ENCODE measurements at regions not wholly inside any gene's neighbourhood (a gene's known extent, or its start where the extent isn't known, plus 50 kb on each side); places are given as distances from the start of the nearest gene placed in this dataset.

- Histone ChIP-seq H3K56ac (ENCODE audit: insufficient read length, low read depth, low read length) (no peak overlapping the region), H3K14ac (ENCODE audit: insufficient read depth, low read length) (no peak overlapping the region), H3K9ac (ENCODE audit: extremely low read depth, insufficient read length, low read length) (no peak overlapping the region), H3K27me3 (ENCODE audit: insufficient read depth, low read length) (no peaks in the 10 kb centered on the region), H2AK5ac (ENCODE audit: insufficient read length, low read length) (no peak overlapping the region), H3K79me2 (ENCODE audit: insufficient read depth, low read length) (peaks cover 21% of the 10 kb centered on the region; the same call in 1 of the 2 replicates), H3K23me2 (ENCODE audit: insufficient read length, low read depth, low read length, poor library complexity, severe bottlenecking) (peaks cover 9% of the 10 kb centered on the region), H3K9me3 (ENCODE audit: control insufficient read depth, low read depth, low read length) (no peaks in the 10 kb centered on the region), H4K91ac (ENCODE audit: insufficient read length, low read depth, low read length) (no peak overlapping the region), H2BK12ac (ENCODE audit: insufficient read length, low read depth, low read length) (no peak overlapping the region), H2BK15ac (ENCODE audit: low read depth, low read length) (no peak overlapping the region), H3K23ac (ENCODE audit: insufficient read length, low read depth, low read length) (no peak overlapping the region), H3K18ac (ENCODE audit: insufficient read length, low read depth, low read length) (no peak overlapping the region), H3K4me2 (ENCODE audit: insufficient read depth, insufficient read length, low read length) (no peak overlapping the region), H3K79me1 (ENCODE audit: insufficient read depth, low read depth, low read length, poor library complexity, severe bottlenecking) (peaks cover 15% of the 10 kb centered on the region), H2BK120ac (ENCODE audit: low read depth, low read length, poor library complexity, severe bottlenecking) (no peak overlapping the region), H4K5ac (ENCODE audit: insufficient read length, low read depth, low read length) (no peak overlapping the region), H4K8ac (replicated peaks; ENCODE audit: insufficient read length, low read depth, low read length) (no peak overlapping the region), H2AFZ (ENCODE audit: low read length) (no peak overlapping the region), H3K27ac (ENCODE audit: insufficient read length, low read depth, low read length) (no peak overlapping the region), H2BK20ac (ENCODE audit: low read depth, low read length, poor library complexity, severe bottlenecking) (no peak overlapping the region), H2BK5ac (ENCODE audit: insufficient read length, low read length) (no peak overlapping the region), H3K4me1 (ENCODE audit: insufficient read depth, low read length) (no peaks in the 10 kb centered on the region; the same call in 1 of the 2 replicates), H4K20me1 (ENCODE audit: control insufficient read depth, insufficient read depth, insufficient read length) (no peaks in the 10 kb centered on the region), H3T11ph (ENCODE audit: low read length) (no peak overlapping the region), H3K4ac (ENCODE audit: low read depth, low read length) (no peak overlapping the region)
- peaks cover 5% of the 10 kb centered on the region; the same call in 1 of the 2 replicates for H3K27me3 Mint-ChIP-seq (ENCODE audit: low read depth)
- no peak overlapping the region for H3K27ac Mint-ChIP-seq
- no CpG with 5 or more reads among the region's 29 CpGs for WGBS (ENCODE audit: extremely low coverage, insufficient read length, low lambda C conversion rate)
- no peaks in the 10 kb centered on the region for H3K9me3 Mint-ChIP-seq
- peaks cover 19 to 29% of the 10 kb centered on the region in 2 experiments for H3K4me1 Mint-ChIP-seq
- TF ChIP-seq CTCF (conservative IDR thresholded peaks at IDR 0.05): no peak
- no peak overlapping the region for H3K4me3 Mint-ChIP-seq
- H3K36me3 Mint-ChIP-seq (ENCODE audit: insufficient read depth in 1 of 3, low read depth in 3 of 3): peaks cover 5 to 15% (median 10%) of the 10 kb centered on the region in 3 experiments; a peak in 6 of 7 replicates
- DNase-seq: no peak
Observed at GRCh38 chr19:5290336-5291262, 50.0 kb downstream of the PTPRS start.
